ENCODE measurements at regions not wholly inside any gene's neighbourhood (a gene's known extent, or its start where the extent isn't known, plus 50 kb on each side); places are given as distances from the start of the nearest gene placed in this dataset.

- intact Hi-C loops (cut with micrococcal nuclease), result no loop called here
- H3K4me1 Mint-ChIP-seq (ENCODE audit: insufficient read depth, unreplicated experiment), result no peaks in the 10 kb centered on the region
- H3K36me3 Mint-ChIP-seq (ENCODE audit: insufficient read depth, unreplicated experiment), result peaks cover 4% of the 10 kb centered on the region
- H3K27ac Mint-ChIP-seq (ENCODE audit: low read depth, unreplicated experiment), result no peak overlapping the region
- no peak for DNase-seq (ENCODE audit: unreplicated experiment)
- no peaks in the 10 kb centered on the region for H3K9me3 Mint-ChIP-seq (ENCODE audit: unreplicated experiment)
- POLR2A ChIA-PET, result no interaction called here
- H3K4me3 Mint-ChIP-seq (ENCODE audit: unreplicated experiment), result no peak overlapping the region
- H3K27me3 Mint-ChIP-seq (ENCODE audit: insufficient read depth, unreplicated experiment), result no peaks in the 10 kb centered on the region
- CTCF ChIA-PET, result no interaction called here
- no peak for TF ChIP-seq CTCF (IDR thresholded peaks at IDR 0.05; ENCODE audit: unreplicated experiment)
- no TSS peak for BruUV-seq (replicated peaks)
These were observed 54.1 kb upstream of the PDE7B start for GRCh38 chr6:135797361-135797760.

GRCh38 chr6:135798751-135799515 is 52.6 kb upstream of the PDE7B start:
- Mint-ChIP-seq H3K9me3 (ENCODE audit: unreplicated experiment) (no peaks in the 10 kb centered on the region), H3K4me3 (ENCODE audit: unreplicated experiment) (no peak overlapping the region), H3K27me3 (ENCODE audit: insufficient read depth, unreplicated experiment) (no peaks in the 10 kb centered on the region), H3K36me3 (ENCODE audit: insufficient read depth, unreplicated experiment) (peaks cover 4% of the 10 kb centered on the region), H3K27ac (ENCODE audit: low read depth, unreplicated experiment) (no peak overlapping the region), H3K4me1 (ENCODE audit: insufficient read depth, unreplicated experiment) (no peaks in the 10 kb centered on the region)
- ChIA-PET CTCF (interaction anchor here (0.5 to 0.6 kb wide), 2 partner anchors 97 to 250 kb away, joined by 3 to 4 read pairs; no protein-coding TSS in a partner anchor), POLR2A (interaction anchor here (0.6 kb wide), 1 partner anchor 44 kb away, joined by 4 read pairs; no protein-coding TSS in a partner anchor)
- intact Hi-C loops (cut with micrococcal nuclease), result no loop called here
- DNase-seq (ENCODE audit: unreplicated experiment), result no peak
- no peak for TF ChIP-seq CTCF (IDR thresholded peaks at IDR 0.05; ENCODE audit: unreplicated experiment)
- no TSS peak for BruUV-seq (replicated peaks)
